HG02885 (cell line): ENCODE measurements at regions not wholly inside any gene's neighbourhood (a gene's known extent, or its start where the extent isn't known, plus 50 kb on each side); places are given as distances from the start of the nearest gene placed in this dataset.

Source experiments
- ATAC-seq: cut with Tn5 transposase; IDR thresholded peaks from one replicate; pipeline ENCODE4 v1.9.1; 2021; ENCODE audit warnings: mild to moderate bottlenecking; ENCODE audit not compliant: unreplicated experiment, poor library complexity

- ATAC-seq, result no peak
Observed at GRCh38 chr4:161238033-161238432, 925.8 kb downstream of the FSTL5 start.

- ATAC-seq, result no peak
Observed at GRCh38 chr4:161237495-161237894, 926.3 kb downstream of the FSTL5 start.

GRCh38 chr4:161225327-161225726 lies 938.5 kb downstream of the FSTL5 start:
- no peak for ATAC-seq

GRCh38 chr4:161222889-161223288 lies 940.9 kb downstream of the FSTL5 start:
- no peak for ATAC-seq

GRCh38 chr4:161208564-161208963 lies 955.2 kb downstream of the FSTL5 start:
- ATAC-seq, result no peak

- ATAC-seq, result no peak
Observed at GRCh38 chr4:161206528-161207080, 957.2 kb downstream of the FSTL5 start.

GRCh38 chr4:161203865-161204264 lies 959.9 kb downstream of the FSTL5 start:
- ATAC-seq, result no peak

- no peak for ATAC-seq
Observed at GRCh38 chr4:161197912-161198311, 965.9 kb downstream of the FSTL5 start.

GRCh38 chr4:161197474-161197873 lies 966.3 kb downstream of the FSTL5 start:
- no peak for ATAC-seq

GRCh38 chr4:161189286-161190134 lies 974.3 kb downstream of the FSTL5 start:
- no peak for ATAC-seq

- no peak for ATAC-seq
Observed at GRCh38 chr4:161188578-161188977, 975.2 kb downstream of the FSTL5 start.

- ATAC-seq, result no peak
Observed at GRCh38 chr4:161187569-161187968, 976.2 kb downstream of the FSTL5 start.

- ATAC-seq, result no peak
Observed at GRCh38 chr4:161186750-161187149, 977.0 kb downstream of the FSTL5 start.

- no peak for ATAC-seq
Observed at GRCh38 chr4:161186012-161186411, 977.8 kb downstream of the FSTL5 start.

GRCh38 chr4:161183729-161184128 lies 980.1 kb downstream of the FSTL5 start:
- no peak for ATAC-seq

GRCh38 chr4:161182913-161183312 lies 980.9 kb downstream of the FSTL5 start:
- ATAC-seq, result no peak

GRCh38 chr4:161178310-161178709 lies 985.5 kb downstream of the FSTL5 start:
- ATAC-seq, result no peak

GRCh38 chr4:161172396-161173026 lies 991.3 kb downstream of the FSTL5 start:
- ATAC-seq, result no peak

- no peak for ATAC-seq
Observed at GRCh38 chr4:161167539-161167938, 996.3 kb downstream of the FSTL5 start.

- no peak for ATAC-seq
Observed at GRCh38 chr4:161160718-161161117, 1003.1 kb downstream of the FSTL5 start.

- no peak for ATAC-seq
Observed at GRCh38 chr4:161148051-161148450, 1015.7 kb downstream of the FSTL5 start.
